ENCODE measurements at regions not wholly inside any gene's neighbourhood (a gene's known extent, or its start where the extent isn't known, plus 50 kb on each side); places are given as distances from the start of the nearest gene placed in this dataset.

- no peak for DNase-seq
- intact Hi-C loops (cut with DNase I; ENCODE audit: low total_unique reads): no loop called here
- H3K27me3 ChIP-seq: no peaks in the 10 kb centered on the region
- peaks cover 0 to 8% (median 0%) of the 10 kb centered on the region in 4 donors for H3K4me1 ChIP-seq
- no peak overlapping the region for H3K4me3 ChIP-seq
- TF ChIP-seq POLR2A (IDR thresholded peaks at IDR 0.05) (no peak), POLR2AphosphoS5 (IDR thresholded peaks at IDR 0.05) (no peak), EP300 (IDR thresholded peaks at IDR 0.05) (no peak)
- TF ChIP-seq, protein P1, sequence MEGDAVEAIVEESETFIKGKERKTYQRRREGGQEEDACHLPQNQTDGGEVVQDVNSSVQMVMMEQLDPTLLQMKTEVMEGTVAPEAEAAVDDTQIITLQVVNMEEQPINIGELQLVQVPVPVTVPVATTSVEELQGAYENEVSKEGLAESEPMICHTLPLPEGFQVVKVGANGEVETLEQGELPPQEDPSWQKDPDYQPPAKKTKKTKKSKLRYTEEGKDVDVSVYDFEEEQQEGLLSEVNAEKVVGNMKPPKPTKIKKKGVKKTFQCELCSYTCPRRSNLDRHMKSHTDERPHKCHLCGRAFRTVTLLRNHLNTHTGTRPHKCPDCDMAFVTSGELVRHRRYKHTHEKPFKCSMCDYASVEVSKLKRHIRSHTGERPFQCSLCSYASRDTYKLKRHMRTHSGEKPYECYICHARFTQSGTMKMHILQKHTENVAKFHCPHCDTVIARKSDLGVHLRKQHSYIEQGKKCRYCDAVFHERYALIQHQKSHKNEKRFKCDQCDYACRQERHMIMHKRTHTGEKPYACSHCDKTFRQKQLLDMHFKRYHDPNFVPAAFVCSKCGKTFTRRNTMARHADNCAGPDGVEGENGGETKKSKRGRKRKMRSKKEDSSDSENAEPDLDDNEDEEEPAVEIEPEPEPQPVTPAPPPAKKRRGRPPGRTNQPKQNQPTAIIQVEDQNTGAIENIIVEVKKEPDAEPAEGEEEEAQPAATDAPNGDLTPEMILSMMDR (IDR thresholded peaks at IDR 0.05): no peak
- H3K36me3 ChIP-seq: no peaks in the 10 kb centered on the region
- H3K9me3 ChIP-seq: no peaks in the 10 kb centered on the region
- H3K27ac ChIP-seq: no peak overlapping the region
- WGBS, 5 donors: 61 to 70% (median 63%) methylated on average over 4 of the region's 4 CpGs
Measured at GRCh38 chr7:69518705-69519077, 79.6 kb upstream of the AUTS2 start.

DNA sequence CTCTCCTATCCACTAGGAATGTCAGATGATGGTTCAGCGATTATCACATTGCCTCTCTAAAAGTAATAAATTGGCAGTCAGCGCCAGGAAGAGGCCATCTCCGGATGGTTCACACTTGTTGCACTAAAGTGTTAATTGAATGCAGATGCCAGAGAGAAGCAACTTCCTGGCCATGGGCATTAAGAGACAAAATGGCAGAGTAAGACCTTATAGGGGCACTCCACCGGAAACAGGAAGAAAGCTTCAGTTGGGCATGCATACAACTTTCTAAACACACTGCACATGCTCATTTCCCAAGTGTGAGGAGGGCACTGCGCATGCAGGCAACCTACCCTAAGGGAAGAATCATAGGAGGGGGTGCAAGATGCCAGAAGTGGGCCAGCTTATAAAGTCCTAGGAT is 71.7 kb upstream of the AUTS2 start:
- no peak overlapping the region for H3K4me3 ChIP-seq
- no peaks in the 10 kb centered on the region for H3K4me1 ChIP-seq
- no peak for TF ChIP-seq POLR2A (IDR thresholded peaks at IDR 0.05)
- TF ChIP-seq, protein P1 (IDR thresholded peaks at IDR 0.05): no peak
- TF ChIP-seq POLR2AphosphoS5 (IDR thresholded peaks at IDR 0.05): no peak
- no peak for TF ChIP-seq EP300 (IDR thresholded peaks at IDR 0.05)
- 84 to 88% (median 87%) methylated on average over 5 of the region's 5 CpGs for WGBS, 5 donors
- H3K27ac ChIP-seq: no peak overlapping the region
- no peaks in the 10 kb centered on the region for H3K36me3 ChIP-seq
- DNase-seq: no peak
- H3K9me3 ChIP-seq: no peaks in the 10 kb centered on the region
- intact Hi-C loops (cut with DNase I; ENCODE audit: low total_unique reads): no loop called here
- H3K27me3 ChIP-seq: no peaks in the 10 kb centered on the region

- Histone ChIP-seq H3K4me3 (no peak overlapping the region), H3K9me3 (no peaks in the 10 kb centered on the region), H3K36me3 (no peaks in the 10 kb centered on the region), H3K27ac (no peak overlapping the region), H3K27me3 (no peaks in the 10 kb centered on the region), H3K4me1 (no peaks in the 10 kb centered on the region)
- TF ChIP-seq EP300 (IDR thresholded peaks at IDR 0.05) (no peak), POLR2A (IDR thresholded peaks at IDR 0.05) (no peak), POLR2AphosphoS5 (IDR thresholded peaks at IDR 0.05) (no peak)
- TF ChIP-seq, protein P1 (IDR thresholded peaks at IDR 0.05): no peak
- no peak for DNase-seq
- intact Hi-C loops (cut with DNase I; ENCODE audit: low total_unique reads): no loop called here
Measured at GRCh38 chr7:69527706-69528105, 70.6 kb upstream of the AUTS2 start.

DNA sequence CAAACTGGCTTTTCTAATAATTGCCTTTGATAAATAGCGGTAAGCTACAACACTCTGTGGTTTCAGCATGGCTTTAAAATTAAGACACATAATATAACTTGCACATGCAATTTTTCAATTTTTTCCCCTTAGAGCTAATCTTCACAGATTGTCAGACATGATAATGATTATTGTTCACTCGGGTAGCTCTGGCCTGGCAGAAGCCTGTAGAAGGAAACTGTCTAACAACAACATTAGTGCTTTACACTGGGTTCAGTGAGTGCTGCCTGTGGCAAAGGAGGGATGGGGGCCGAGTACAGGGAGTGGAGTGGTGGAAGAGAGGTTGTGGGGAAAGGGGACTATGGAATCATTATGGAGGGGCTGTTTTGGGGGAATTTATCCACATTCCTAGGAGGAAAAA is 67.2 kb upstream of the AUTS2 start:
- DNase-seq: no peak
- Histone ChIP-seq H3K9me3 (no peaks in the 10 kb centered on the region), H3K36me3 (no peaks in the 10 kb centered on the region), H3K27me3 (peaks cover 0 to 7% (median 0%) of the 10 kb centered on the region in 3 donors), H3K4me1 (no peaks in the 10 kb centered on the region), H3K4me3 (no peak overlapping the region), H3K27ac (no peak overlapping the region)
- WGBS, 5 donors: 61 to 72% (median 71%) methylated on average over 3 of the region's 3 CpGs
- intact Hi-C loops (cut with DNase I; ENCODE audit: low total_unique reads): no loop called here
- TF ChIP-seq, protein P1 (IDR thresholded peaks at IDR 0.05): no peak
- TF ChIP-seq POLR2AphosphoS5 (IDR thresholded peaks at IDR 0.05): no peak
- no peak for TF ChIP-seq EP300 (IDR thresholded peaks at IDR 0.05)
- no peak for TF ChIP-seq POLR2A (IDR thresholded peaks at IDR 0.05)
